ENCODE measurements at regions not wholly inside any gene's neighbourhood (a gene's known extent, or its start where the extent isn't known, plus 50 kb on each side); places are given as distances from the start of the nearest gene placed in this dataset.

GRCh38 chr10:94105226-94105625 is 111.5 kb downstream of the PLCE1 start:
- Histone ChIP-seq H3F3A (ENCODE audit: insufficient read depth) (no peaks in the 10 kb centered on the region), H3K9ac (ENCODE audit: low read length) (no peak overlapping the region), H4K20me1 (ENCODE audit: low read depth, low read length) (no peaks in the 10 kb centered on the region), H3K27ac (ENCODE audit: low read depth, low read length) (no peak overlapping the region), H3K4me2 (ENCODE audit: low read depth, low read length, poor library complexity, severe bottlenecking) (no peak overlapping the region), H3K4me3 (ENCODE audit: insufficient read depth, low read length, poor library complexity, severe bottlenecking) (no peak overlapping the region), H3K36me3 (ENCODE audit: low read length) (no peaks in the 10 kb centered on the region), H3K27me3 (ENCODE audit: low read length) (no peaks in the 10 kb centered on the region), H3K9me3 (ENCODE audit: insufficient read depth, low read length) (no peaks in the 10 kb centered on the region), H2AFZ (ENCODE audit: low read depth, low read length, severe bottlenecking) (no peak overlapping the region), H3K9me2 (replicated peaks; ENCODE audit: insufficient read depth, low read length) (no peaks in the 10 kb centered on the region), H3K79me2 (ENCODE audit: insufficient read depth, low read length) (no peaks in the 10 kb centered on the region)
- TF ChIP-seq CTCF (IDR thresholded peaks at IDR 0.05; ENCODE audit: insufficient read depth, low read length, poor library complexity, severe bottlenecking) = no peak
- no peak for TF ChIP-seq EZH2phosphoT487 (conservative IDR thresholded peaks at IDR 0.05; ENCODE audit: low read length)

GRCh38 chr10:94107191-94107590 is 113.5 kb downstream of the PLCE1 start:
- Histone ChIP-seq H3K79me2 (ENCODE audit: insufficient read depth, low read length) (no peaks in the 10 kb centered on the region), H3K9ac (ENCODE audit: low read length) (no peak overlapping the region), H3K9me2 (replicated peaks; ENCODE audit: insufficient read depth, low read length) (no peaks in the 10 kb centered on the region), H3K4me2 (ENCODE audit: low read depth, low read length, poor library complexity, severe bottlenecking) (no peak overlapping the region), H4K20me1 (ENCODE audit: low read depth, low read length) (no peaks in the 10 kb centered on the region), H3K27me3 (ENCODE audit: low read length) (no peaks in the 10 kb centered on the region), H3K27ac (ENCODE audit: low read depth, low read length) (no peak overlapping the region), H3F3A (ENCODE audit: insufficient read depth) (no peaks in the 10 kb centered on the region), H2AFZ (ENCODE audit: low read depth, low read length, severe bottlenecking) (no peak overlapping the region), H3K36me3 (ENCODE audit: low read length) (no peaks in the 10 kb centered on the region), H3K9me3 (ENCODE audit: insufficient read depth, low read length) (no peaks in the 10 kb centered on the region), H3K4me3 (ENCODE audit: insufficient read depth, low read length, poor library complexity, severe bottlenecking) (no peak overlapping the region)
- TF ChIP-seq EZH2phosphoT487 (conservative IDR thresholded peaks at IDR 0.05; ENCODE audit: low read length) = no peak
- no peak for TF ChIP-seq CTCF (IDR thresholded peaks at IDR 0.05; ENCODE audit: insufficient read depth, low read length, poor library complexity, severe bottlenecking)

- Histone ChIP-seq H3K4me3 (ENCODE audit: insufficient read depth, low read length, poor library complexity, severe bottlenecking) (no peak overlapping the region), H4K20me1 (ENCODE audit: low read depth, low read length) (no peaks in the 10 kb centered on the region), H3F3A (ENCODE audit: insufficient read depth) (no peaks in the 10 kb centered on the region), H3K27ac (ENCODE audit: low read depth, low read length) (no peak overlapping the region), H3K9ac (ENCODE audit: low read length) (no peak overlapping the region), H3K4me2 (ENCODE audit: low read depth, low read length, poor library complexity, severe bottlenecking) (no peak overlapping the region), H3K27me3 (ENCODE audit: low read length) (no peaks in the 10 kb centered on the region), H3K36me3 (ENCODE audit: low read length) (no peaks in the 10 kb centered on the region), H3K9me3 (ENCODE audit: insufficient read depth, low read length) (no peaks in the 10 kb centered on the region), H3K79me2 (ENCODE audit: insufficient read depth, low read length) (no peaks in the 10 kb centered on the region), H2AFZ (ENCODE audit: low read depth, low read length, severe bottlenecking) (no peak overlapping the region), H3K9me2 (replicated peaks; ENCODE audit: insufficient read depth, low read length) (no peaks in the 10 kb centered on the region)
- TF ChIP-seq EZH2phosphoT487 (conservative IDR thresholded peaks at IDR 0.05; ENCODE audit: low read length) = no peak
- no peak for TF ChIP-seq CTCF (IDR thresholded peaks at IDR 0.05; ENCODE audit: insufficient read depth, low read length, poor library complexity, severe bottlenecking)
Observed at GRCh38 chr10:94108200-94108599, 114.5 kb downstream of the PLCE1 start.
